ENCODE measurements at regions not wholly inside any gene's neighbourhood (a gene's known extent, or its start where the extent isn't known, plus 50 kb on each side); places are given as distances from the start of the nearest gene placed in this dataset.

- TF ChIP-seq CTCF (IDR thresholded peaks at IDR 0.05) (no peak), YY1 (IDR thresholded peaks at IDR 0.05; ENCODE audit: low read depth) (no peak), RAD21 (IDR thresholded peaks at IDR 0.05; ENCODE audit: low read length) (no peak), USF2 (IDR thresholded peaks at IDR 0.05; ENCODE audit: borderline replicate concordance, low read depth, low read length) (no peak)
Measured at GRCh38 chr3:117799387-117799735, 1089.8 kb downstream of the TUSC7 start.
